ENCODE measurements at regions not wholly inside any gene's neighbourhood (a gene's known extent, or its start where the extent isn't known, plus 50 kb on each side); places are given as distances from the start of the nearest gene placed in this dataset.

- ATAC-seq = no peak
Measured at GRCh38 chr21:27464648-27465047, 497.8 kb upstream of the ADAMTS5 start.

- no peak for ATAC-seq
Measured at GRCh38 chr21:27462726-27463125, 495.8 kb upstream of the ADAMTS5 start.

- ATAC-seq = no peak
Measured at GRCh38 chr21:27454234-27454633, 487.3 kb upstream of the ADAMTS5 start.

- no peak for ATAC-seq
Measured at GRCh38 chr21:27451116-27451515, 484.2 kb upstream of the ADAMTS5 start.

GRCh38 chr21:27450216-27450615, 483.3 kb upstream of the ADAMTS5 start:
- ATAC-seq = no peak

- peak; percentile 20 for ATAC-seq
Measured at GRCh38 chr21:27448960-27449359, 482.1 kb upstream of the ADAMTS5 start.

GRCh38 chr21:27447843-27448242, 481.0 kb upstream of the ADAMTS5 start:
- ATAC-seq = no peak

GRCh38 chr21:27429710-27430341, 462.9 kb upstream of the ADAMTS5 start:
- ATAC-seq = no peak

GRCh38 chr21:27426196-27426595, 459.3 kb upstream of the ADAMTS5 start:
- ATAC-seq = no peak

- ATAC-seq = no peak
Measured at GRCh38 chr21:27425574-27425973, 458.7 kb upstream of the ADAMTS5 start.

- ATAC-seq = no peak
Measured at GRCh38 chr21:27425172-27425571, 458.3 kb upstream of the ADAMTS5 start.

GRCh38 chr21:27424601-27425000, 457.7 kb upstream of the ADAMTS5 start:
- no peak for ATAC-seq

- ATAC-seq = no peak
Measured at GRCh38 chr21:27423906-27424595, 457.2 kb upstream of the ADAMTS5 start.

- no peak for ATAC-seq
Measured at GRCh38 chr21:27423038-27423437, 456.1 kb upstream of the ADAMTS5 start.

- ATAC-seq = no peak
Measured at GRCh38 chr21:27422435-27422834, 455.5 kb upstream of the ADAMTS5 start.

- no peak for ATAC-seq
Measured at GRCh38 chr21:27421654-27422053, 454.8 kb upstream of the ADAMTS5 start.

GRCh38 chr21:27419153-27419552, 452.3 kb upstream of the ADAMTS5 start:
- ATAC-seq = no peak

GRCh38 chr21:27418346-27418745, 451.5 kb upstream of the ADAMTS5 start:
- ATAC-seq = no peak

- no peak for ATAC-seq
Measured at GRCh38 chr21:27412530-27412929, 445.6 kb upstream of the ADAMTS5 start.

- ATAC-seq = no peak
Measured at GRCh38 chr21:27408826-27409225, 441.9 kb upstream of the ADAMTS5 start.

GRCh38 chr21:27407271-27407670, 440.4 kb upstream of the ADAMTS5 start:
- no peak for ATAC-seq

- ATAC-seq = no peak
Measured at GRCh38 chr21:27406300-27407009, 439.6 kb upstream of the ADAMTS5 start.

GRCh38 chr21:27403011-27403410, 436.1 kb upstream of the ADAMTS5 start:
- ATAC-seq = no peak

GRCh38 chr21:27400045-27400444, 433.2 kb upstream of the ADAMTS5 start:
- ATAC-seq = no peak

Data from esophagus mucosa (tissue), 1 donor.